HG02678 (cell line): ENCODE measurements at regions not wholly inside any gene's neighbourhood (a gene's known extent, or its start where the extent isn't known, plus 50 kb on each side); places are given as distances from the start of the nearest gene placed in this dataset.
"Not testable (repeated sequence)": the region's sequence is repeated elsewhere in the genome, so short reads cannot be mapped to it uniquely, and the experiment has no call there.

Experiments
- ATAC-seq: cut with Tn5 transposase; IDR thresholded peaks from one replicate; pipeline ENCODE4 v1.9.1; 2021; ENCODE audit warnings: mild to moderate bottlenecking, moderate library complexity; ENCODE audit not compliant: unreplicated experiment

- ATAC-seq: no peak
Observed at GRCh38 chr18:37853706-37854105, 288.1 kb upstream of the CELF4 start.

- ATAC-seq: no peak
Observed at GRCh38 chr18:37852464-37852863, 286.9 kb upstream of the CELF4 start.

- ATAC-seq: no peak
Observed at GRCh38 chr18:37847544-37847943, 281.9 kb upstream of the CELF4 start.

- no peak for ATAC-seq
Observed at GRCh38 chr18:37846996-37847395, 281.4 kb upstream of the CELF4 start.

GRCh38 chr18:37845498-37845897 lies 279.9 kb upstream of the CELF4 start:
- ATAC-seq: no peak

GRCh38 chr18:37844209-37844970 lies 278.8 kb upstream of the CELF4 start:
- ATAC-seq: no peak

- ATAC-seq: no peak
Observed at GRCh38 chr18:37838083-37838482, 272.5 kb upstream of the CELF4 start.

- ATAC-seq: no peak
Observed at GRCh38 chr18:37836071-37836970, 270.7 kb upstream of the CELF4 start.

GRCh38 chr18:37832010-37832695 lies 266.6 kb upstream of the CELF4 start:
- not testable (repeated sequence) for ATAC-seq

GRCh38 chr18:37812961-37813360 lies 247.4 kb upstream of the CELF4 start:
- no peak for ATAC-seq

- no peak for ATAC-seq
Observed at GRCh38 chr18:37805773-37806404, 240.3 kb upstream of the CELF4 start.

GRCh38 chr18:37796823-37797349 lies 231.3 kb upstream of the CELF4 start:
- ATAC-seq: no peak

- ATAC-seq: no peak
Observed at GRCh38 chr18:37787452-37787851, 221.9 kb upstream of the CELF4 start.

GRCh38 chr18:37783771-37784170 lies 218.2 kb upstream of the CELF4 start:
- no peak for ATAC-seq

- no peak for ATAC-seq
Observed at GRCh38 chr18:37779220-37779619, 213.6 kb upstream of the CELF4 start.

- ATAC-seq: peak; percentile 84
Observed at GRCh38 chr18:37778417-37779165, 213.0 kb upstream of the CELF4 start.

- ATAC-seq: no peak
Observed at GRCh38 chr18:37769826-37770225, 204.2 kb upstream of the CELF4 start.

- ATAC-seq: no peak
Observed at GRCh38 chr18:37764541-37765288, 199.1 kb upstream of the CELF4 start.

GRCh38 chr18:37762076-37762621 lies 196.6 kb upstream of the CELF4 start:
- no peak for ATAC-seq
